GM18870 (cell line): ENCODE measurements at regions not wholly inside any gene's neighbourhood (a gene's known extent, or its start where the extent isn't known, plus 50 kb on each side); places are given as distances from the start of the nearest gene placed in this dataset.

ENCODE experiments used
- ATAC-seq: cut with Tn5 transposase; IDR thresholded peaks from one replicate; pipeline ENCODE4 v1.9.1; 2021; ENCODE audit warnings: moderate library complexity; ENCODE audit not compliant: unreplicated experiment

DNA sequence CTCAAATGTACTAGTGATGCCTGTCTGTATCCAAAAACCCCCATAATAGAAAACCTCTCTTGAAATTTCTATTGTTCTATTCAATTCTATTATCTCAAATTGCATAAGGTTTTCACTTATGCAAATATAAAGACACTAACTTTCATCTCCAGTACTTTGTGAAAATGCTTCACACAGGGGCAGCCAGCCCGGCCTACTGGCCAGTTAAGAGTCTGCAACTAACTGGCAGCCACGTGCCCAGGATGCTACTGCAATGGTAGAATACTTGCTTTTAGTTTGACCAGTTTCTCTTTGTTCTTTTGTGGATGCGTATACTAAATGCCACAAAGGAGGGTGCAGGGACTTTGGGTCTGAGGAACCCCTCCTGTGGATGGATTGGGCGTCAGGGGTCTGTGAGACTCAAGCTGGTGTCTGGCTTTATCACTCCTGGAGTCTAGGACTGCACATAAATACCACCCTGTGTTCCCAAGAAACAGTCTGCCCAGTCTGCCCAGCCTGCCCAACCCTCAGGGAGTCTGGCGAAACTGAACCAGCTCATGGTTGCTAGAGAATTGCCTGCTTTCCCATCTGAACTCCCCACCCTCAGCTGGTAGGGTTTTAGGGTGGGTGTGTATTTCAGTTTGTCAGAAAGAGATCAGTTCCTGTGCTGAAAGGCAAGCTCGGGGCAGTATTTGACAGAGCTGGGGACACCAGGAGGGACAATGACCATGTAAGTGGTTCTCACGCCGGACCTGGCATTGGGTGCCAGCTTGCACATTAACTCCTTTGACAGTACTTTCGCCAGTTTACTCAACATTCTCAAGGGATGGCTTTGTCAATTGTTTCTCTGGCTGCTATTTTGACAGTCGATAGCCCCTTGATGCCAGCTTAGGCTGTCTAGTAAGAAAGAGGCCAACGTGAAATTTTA is 558.2 kb upstream of the JAG1 start:
- ATAC-seq: no peak

DNA sequence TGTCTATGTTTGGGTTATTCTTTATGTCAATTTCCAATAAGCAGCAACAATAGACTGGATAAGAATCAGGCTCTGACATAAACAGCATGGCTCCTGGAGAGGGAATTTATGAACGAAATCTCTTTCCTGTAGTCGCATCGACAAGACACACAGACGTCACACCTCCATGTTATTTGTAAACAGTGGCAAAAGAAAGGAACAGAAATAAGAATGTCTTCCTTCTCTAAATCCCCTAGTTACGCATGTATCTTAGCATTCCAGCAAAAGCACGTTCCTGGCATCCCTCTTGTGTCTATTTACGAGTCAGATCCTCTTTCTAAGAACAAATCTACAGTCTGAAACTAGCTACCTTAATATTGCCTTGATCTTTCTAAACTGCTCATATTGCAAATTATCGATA is 559.1 kb upstream of the JAG1 start:
- ATAC-seq: no peak

DNA sequence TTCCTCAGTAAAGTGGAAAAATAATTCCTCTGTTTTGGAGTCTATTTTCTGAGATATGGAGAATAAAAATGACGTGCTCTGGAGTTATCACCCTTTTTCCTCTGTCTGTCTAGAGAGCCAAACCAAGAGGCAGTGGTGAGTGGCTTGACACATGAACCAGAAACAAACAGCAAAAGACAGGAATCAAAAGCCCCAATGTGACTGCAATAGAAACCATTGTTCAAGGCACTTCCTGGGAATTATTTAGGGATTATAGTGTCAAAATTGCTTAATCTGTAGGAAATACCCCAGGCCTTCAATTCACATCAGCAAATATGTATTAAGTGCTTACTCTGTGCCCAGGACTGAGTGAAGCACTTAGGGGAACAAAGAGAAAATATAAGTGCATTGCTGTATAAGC is 560.4 kb upstream of the JAG1 start:
- no peak for ATAC-seq

DNA sequence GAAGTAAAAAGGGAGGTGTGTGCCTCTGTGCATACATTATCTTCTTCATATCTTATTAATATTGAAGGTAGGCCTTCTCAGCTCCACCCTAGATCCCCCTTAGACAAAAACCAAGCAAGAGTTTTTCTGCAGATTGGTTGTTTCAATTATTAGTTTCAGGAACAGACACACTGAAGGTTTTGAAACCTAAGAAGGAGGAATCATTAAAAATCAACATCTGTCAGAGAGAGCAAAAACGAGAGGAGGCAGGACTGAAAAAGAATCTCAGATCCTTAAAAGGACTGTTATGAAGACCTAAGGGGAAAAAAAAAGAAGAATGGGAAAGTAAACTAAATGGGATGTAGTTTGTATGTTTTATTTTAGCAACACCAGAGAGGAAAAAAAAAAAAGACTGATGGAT is 560.8 kb upstream of the JAG1 start:
- ATAC-seq: peak; percentile 70

DNA sequence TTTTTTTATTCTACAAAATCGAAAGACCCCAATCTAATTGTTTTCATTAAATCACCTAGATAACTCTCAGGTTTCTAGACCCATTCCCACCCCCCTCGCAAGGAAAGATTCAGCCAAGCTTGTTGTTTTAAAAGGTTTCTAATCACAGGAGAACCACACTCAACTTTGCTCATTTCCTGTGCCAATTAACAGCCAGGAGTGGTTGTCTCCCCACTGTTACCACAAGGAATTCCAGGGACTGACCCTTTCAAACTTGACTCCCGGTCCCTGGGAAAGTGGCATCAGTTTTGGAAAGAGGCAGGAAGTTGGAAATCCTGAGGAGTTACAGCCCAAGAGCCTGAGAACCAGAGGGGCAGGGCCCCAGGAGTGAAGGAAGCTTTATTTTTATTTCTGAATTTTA is 561.3 kb upstream of the JAG1 start:
- no peak for ATAC-seq

DNA sequence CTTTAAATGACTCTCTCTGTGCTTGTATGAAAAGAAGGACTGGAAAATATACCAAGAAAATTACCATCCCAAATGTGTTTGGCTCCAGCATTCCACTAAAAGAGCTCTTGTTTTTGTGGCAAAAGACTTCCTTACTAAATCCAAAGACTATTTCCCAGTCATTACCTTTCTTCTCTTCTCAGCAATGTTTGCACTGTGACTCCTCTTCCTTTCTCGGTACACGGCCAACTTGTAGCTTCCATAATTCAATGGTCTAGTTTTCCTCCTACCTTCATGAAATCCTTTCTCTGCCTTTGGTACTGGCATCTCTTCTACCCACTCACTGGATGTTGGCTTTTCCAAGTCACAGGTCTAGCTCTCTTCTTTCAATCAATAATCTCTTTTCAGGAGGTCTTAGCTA is 568.5 kb upstream of the JAG1 start:
- no peak for ATAC-seq

DNA sequence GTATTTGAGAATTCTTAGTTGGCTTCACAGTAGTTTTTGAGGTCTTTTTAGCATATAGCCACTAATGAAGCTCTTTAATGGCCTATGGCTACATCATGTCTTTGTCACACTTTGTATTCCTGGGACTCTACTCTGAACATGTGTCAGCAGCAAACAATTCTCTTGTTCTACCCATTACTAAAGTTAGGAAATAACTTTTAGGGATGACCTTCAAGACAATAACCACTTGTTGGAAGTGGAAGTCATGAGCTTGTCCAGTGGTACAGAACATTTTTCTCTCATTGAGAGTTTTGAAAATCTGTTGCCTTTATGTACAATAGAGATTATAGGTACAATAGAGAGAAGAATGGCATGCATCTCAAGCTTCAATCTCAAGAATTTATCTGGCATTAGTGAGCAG is 571.6 kb upstream of the JAG1 start:
- no peak for ATAC-seq

DNA sequence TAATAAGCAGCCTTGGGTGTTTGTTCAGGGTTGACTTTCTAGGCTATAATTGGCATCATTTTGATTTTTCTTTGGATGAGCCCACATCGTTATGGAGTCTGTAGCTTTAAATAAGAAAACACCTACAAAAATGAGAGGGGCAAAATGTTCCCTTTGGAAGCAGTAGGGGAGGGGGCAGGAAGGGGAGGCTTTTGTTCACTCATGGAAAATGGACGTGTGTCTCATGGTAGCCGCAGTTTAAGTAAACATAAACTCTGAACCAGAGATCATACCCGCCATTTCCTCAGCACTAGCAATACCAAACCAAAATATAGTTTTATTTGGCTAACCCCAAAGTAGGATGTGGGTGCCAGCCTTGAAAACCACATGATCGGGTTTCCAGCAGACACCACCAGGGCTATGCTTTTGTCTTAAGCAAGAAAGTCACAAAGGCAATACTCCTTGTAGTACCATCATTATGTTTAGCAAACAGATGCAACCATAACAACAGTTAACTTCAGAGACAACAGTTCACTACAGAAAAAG is 572.5 kb upstream of the JAG1 start:
- no peak for ATAC-seq

DNA sequence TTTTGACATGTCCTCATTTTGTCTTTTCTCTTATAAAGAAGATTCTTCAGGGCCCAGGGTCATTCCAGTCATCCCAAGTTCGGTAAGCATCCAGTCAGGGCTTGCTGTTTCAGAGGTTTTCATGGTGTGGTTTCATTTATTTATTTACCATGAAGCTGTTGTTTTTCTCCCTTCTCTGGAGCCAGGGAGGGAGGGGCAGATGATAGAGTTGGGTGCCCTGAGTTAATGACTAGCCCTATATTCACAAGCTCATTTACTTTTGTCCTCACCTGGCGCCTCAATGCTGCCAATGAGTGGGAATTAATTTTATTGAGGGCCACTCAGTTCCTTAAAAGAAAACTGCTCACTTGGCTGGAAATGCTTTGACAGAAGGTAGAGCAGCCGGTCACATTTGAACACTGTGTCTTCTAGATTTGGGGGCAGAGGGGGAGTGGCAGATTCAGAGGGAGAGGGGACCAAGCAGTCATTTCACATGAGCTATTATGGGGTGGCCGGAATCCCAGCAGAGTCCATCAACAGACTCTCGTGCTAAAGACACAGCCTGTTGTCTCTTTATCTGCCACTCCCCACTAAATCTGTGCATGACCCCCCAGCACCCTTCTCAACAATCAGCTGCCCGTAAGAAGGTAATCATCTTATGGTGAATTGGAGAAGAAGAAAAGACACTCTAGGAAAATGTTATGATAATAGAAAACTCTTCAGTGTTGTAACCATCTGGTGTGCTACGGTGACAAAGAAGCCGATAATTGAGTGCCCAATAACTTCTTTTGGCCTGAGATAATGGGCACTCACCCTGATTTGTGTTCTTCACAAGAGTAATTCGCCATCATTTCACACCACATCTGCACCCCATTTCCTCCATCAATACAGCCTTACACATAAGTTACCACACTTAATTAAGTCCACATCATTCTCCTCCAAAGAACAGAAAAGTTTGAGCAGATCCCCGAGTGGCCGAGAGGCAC is 573.5 kb upstream of the JAG1 start:
- no peak for ATAC-seq

DNA sequence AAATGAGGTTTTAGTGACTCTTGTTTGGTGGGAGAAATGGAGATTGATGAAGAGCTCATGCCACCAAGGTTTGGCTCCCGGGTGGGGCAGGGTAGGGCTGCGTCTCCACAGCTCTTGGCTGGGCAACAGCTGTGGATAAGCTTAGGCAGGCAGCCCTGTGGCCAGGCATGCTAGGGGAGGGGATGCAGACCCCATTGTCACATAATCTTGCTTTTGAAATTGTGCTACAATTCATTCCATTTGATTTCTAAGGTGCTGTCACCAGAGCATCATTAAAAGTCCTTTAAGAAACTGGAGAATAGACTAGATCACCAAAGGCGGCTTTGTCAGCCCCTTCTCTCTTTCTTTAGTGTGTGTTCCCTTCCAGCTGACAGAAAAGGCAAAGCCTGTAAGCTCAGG is 574.2 kb upstream of the JAG1 start:
- ATAC-seq: no peak

DNA sequence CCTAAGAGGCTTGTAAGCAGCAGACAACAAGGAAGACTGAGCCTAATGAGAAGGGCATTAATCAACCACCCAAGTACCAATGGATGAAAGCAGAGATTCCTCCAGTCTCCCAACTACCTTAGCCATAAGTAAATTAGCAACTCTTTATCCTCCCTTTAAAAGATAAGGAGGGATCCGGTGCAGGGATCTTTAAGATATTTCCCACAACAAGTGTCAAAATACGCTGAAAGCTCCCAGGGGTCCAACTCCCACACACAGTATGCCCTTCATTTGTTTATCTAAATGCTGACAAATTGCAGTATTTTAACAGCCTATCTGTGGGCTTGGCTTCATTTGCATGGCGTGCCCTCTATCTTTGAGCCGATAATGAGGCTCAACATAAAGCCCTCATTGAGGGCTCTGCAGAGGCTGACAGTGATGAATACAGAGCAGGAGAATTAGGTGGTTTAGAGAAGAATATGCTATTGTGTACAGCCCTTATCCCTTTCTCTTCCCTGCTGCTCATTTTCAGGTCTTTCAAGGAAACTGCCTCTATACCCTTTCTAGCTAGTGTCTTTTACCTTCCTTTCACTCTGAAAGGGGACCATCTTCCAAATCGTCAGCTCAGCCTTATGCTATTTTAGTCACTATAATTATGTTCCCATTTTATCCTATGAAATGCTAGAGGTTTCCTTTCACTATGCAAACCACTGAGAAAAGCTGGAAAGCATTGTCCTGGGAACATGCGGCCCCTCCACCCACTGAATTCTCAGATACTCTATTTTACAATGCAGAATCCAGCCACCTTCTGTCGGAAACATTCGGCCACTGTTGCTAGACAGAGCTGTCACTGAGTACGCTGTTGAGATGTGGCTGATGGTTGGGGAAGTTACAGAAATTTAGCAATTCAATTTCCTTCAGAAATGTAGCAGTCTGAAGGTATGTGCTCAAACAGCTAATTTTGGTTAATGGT is 575.2 kb upstream of the JAG1 start:
- ATAC-seq: no peak

DNA sequence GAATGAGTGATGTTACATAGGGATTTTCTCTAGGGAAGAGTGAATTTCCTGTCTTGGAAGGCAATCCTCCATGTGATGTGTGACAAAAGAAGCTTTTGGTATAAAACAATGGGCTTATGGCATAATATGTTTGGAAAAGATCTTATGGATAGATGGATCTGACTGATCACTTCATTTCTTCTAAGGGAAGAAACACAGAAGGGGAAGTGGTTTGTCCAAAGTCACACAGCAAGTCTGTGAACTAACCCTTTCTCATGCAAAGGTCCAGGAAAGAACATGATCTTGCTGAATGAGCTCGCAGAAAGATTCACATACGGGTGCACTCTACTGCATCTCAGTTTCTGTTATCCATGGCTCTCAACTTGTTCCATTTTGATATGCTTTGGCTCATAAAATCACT is 575.9 kb upstream of the JAG1 start:
- no peak for ATAC-seq

DNA sequence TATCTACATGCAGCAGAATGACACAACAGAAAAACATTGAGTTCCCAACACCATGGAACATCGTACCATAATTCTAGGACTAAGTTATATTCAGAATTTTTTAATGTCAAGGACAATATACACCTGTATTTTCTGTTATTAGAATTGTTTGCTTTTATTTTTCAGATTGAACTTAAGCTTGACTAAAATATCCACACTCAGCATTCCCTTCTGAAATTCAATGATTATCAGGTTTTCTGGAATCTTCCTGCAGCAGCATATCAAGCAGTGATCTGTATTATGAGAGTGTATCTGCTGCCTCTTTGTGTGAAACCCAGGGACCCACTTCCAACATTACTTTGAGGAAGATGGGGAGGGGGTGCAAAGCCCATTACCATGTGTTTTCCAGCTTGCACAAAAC is 578.6 kb upstream of the JAG1 start:
- ATAC-seq: no peak

DNA sequence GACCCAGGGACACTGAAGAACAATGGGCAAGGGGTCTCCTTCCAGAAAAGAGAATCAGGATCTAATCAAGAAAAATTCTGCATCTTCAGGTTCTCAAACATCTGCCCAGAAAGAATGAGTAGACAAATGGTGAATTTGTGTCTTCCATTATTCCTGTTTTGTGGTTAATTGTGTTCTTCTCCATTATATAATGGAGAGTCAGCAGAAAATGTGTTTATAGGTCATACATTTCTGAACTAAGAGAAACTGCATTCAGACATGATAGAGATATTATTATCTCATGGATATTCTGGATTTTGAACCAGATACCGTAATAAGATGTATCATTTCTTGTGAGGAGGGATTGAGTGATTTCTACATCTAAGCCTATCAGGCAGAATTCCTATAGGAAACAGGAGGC is 581.7 kb upstream of the JAG1 start:
- ATAC-seq: no peak

DNA sequence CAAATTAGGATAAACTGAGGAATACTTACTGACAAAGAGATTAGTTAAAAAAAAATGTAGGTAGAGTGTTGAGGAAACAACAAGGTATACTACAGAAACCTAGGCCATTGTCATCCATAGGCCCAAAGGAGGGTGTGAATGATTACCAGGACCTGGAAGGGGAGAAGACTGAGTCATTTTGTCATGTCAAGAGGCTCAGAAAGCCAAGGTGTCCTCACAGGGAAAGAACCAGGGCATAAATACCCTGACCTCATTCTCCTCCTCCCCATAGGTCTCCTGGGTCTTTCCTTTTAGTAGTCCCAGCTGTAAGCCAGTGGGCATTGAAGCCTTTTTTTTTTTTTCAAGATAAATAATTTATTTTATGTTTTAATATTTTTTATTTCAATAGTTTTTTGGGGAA is 582.1 kb upstream of the JAG1 start:
- no peak for ATAC-seq

DNA sequence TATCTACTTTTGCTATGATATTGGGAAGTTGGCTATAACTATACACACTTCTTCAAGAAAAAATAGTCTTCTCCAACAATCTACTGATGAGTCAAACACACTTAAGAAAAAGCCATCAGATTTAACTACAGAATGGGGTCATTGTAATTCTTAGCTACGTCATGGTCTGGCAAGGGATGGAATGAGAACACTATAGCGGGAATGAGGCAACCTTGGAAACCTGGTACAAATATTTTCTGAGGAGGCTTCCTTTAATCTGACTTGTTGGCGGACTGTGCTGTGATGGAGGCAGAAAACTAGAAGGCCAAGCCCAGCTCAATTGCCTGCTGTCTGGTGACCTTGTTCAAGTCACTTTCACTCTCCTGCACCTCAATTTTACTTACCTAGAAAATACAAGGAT is 586.8 kb upstream of the JAG1 start:
- no peak for ATAC-seq

DNA sequence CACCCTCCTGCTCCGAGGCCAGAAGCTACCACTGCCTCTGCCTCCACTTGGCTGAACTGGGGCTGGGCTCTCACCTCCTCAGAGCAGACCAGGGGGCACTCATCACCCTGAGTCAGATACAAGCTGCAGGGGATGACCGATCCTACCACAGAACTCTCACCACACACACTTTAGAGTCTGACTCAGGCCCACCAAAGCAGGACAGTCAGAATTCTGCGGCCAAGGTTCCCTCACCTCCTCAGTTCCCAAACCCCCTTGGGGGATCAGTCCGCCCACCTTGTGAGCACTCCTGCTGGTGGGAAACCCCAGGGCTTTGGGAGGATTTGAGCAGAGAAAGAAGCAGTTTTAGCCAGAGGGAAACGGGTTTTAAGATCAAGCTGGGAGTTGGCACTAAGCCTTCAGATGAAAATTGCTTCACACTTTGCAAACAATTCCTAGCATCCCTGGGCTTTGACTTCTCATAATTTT is 587.8 kb upstream of the JAG1 start:
- ATAC-seq: peak; percentile 48

DNA sequence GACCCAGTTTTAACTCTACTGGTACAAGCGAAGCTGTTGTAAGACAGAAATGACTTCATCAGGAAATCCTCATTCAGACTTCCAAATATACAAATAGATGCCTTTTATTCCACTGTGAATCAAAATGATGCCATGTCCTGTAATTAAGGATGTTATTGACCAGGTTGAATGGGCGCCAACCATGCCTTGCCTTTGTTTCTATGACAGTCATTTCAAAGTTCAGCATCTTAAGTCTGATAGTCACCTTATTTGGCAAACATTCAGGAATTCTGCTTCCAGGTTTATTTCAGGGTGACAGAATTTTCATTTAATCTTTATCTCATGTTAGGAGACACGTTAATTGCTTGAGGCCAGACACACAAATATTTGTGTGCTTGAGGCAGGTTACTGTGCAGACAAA is 592.8 kb upstream of the JAG1 start:
- no peak for ATAC-seq

DNA sequence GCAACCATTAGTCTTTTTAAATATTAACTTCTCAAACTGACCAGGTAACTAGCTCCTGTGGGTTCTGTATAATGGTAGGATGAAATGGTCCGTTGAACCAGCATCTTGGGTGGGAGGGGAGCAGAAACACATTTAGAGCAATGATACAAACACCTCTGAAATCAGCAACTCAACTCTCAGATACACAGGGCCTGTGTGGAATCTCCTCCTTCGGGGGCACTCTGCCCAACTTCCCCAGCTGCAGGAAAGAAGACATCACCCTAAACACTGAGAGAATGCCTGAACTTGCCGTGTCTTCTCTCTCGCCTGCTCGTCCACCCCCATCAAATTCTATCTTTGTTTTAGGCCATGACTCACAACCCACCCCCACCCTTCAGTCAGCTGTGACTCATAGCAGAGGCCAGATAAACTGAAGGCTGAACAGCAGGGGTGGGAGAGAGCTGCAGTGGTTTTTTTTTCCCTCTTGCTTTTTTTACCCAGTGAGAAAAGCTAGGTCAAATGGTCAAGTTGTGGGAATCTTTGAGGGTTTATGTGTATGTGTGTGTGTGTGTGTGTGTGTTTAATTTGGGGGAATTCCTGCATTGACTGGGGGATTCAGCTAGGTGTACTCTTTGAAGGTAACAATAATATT is 593.4 kb upstream of the JAG1 start:
- ATAC-seq: peak; percentile 62

DNA sequence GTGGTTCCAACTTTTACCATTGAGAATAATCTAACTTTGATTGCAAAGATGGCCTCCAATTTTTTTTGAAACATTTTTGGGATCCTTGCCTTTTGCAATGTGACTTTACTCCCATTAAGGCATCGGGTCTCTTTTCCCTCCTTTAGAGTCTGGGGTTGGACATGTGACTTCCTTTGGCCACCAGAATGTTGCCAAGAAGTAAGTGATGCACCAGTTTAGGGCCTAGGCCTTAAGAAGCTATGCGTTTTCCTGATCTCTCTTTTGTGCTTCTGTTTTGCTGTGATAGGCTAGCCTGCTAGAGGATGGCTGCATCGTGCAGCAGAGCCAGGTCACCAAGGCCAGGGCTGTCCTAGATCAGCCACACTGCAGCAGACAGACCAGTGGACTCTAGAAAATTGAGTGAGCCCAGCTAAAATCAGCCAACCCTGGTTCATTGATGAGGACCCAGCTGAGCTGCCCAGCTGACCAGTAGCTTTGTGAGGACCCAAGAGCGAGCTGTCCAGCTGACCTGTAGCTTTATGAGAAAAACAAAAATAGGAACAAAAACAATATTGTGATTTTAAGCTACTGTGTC is 594.0 kb upstream of the JAG1 start:
- ATAC-seq: no peak
